GM13977 (cell line): ENCODE measurements at regions not wholly inside any gene's neighbourhood (a gene's known extent, or its start where the extent isn't known, plus 50 kb on each side); places are given as distances from the start of the nearest gene placed in this dataset.

Experiments
- DNase-seq: peaks from one replicate; pipeline ENCODE4 v3.0.0; 2012; ENCODE audit warnings: low spot score
- CTCF ChIP-seq: IDR thresholded peaks from 2 replicates; pipeline ENCODE4 v1.5.1; 2012; ENCODE audit warnings: mild to moderate bottlenecking, control low read depth; ENCODE audit not compliant: insufficient read depth; ENCODE audit errors: extremely low read depth, missing control alignments
- in situ Hi-C: fragments of 300-500 bp; cut with MboI; formaldehyde crosslinking; loops from one replicate; pipeline ENCODE4 v1.12.0; 2022; ENCODE audit warnings: low sequenced_read_pairs, low pct_unique_long_range_greater_than_20kb, mixed read lengths, inconsistent platforms; ENCODE audit not compliant: unreplicated experiment

DNA sequence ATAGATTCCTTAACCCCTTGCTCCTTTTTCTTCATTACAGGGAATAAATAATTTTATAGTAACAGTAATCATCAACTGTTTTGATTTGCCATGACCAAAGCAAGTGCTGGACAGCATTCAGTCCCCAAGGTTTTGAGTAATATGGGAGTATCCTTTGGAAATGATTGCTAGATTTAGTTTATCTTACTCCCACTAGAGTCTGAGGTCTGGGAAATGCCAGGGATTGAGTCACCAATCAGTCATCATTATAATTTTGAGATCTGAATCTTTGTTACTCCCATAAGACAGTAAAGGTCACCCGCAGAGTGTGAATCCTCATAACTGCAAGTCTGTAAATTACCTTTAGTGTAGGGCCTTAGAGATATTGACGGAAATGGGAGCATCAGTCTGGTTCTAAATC lies 133.7 kb upstream of the SEMA3E start:
- in situ Hi-C loops, result no loop called here
- no peak for DNase-seq

DNA sequence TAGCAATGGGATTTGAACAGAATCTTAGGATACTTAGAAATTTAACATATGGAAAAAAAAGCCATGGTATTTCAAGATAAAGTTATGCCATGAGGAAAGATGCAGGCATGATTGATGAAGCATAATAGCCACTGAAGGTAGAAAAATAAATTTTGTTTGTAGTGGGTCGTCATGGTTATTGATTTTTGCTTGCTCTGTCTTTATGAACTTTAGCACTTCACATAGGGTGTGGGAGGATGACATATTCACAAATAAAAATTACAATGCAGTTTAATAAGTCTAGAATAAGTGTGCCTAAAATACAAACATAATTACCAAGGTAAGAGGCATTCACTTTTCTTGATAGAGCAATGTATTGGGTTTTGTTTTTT lies 129.1 kb upstream of the SEMA3E start:
- TF ChIP-seq CTCF, result no peak
- in situ Hi-C loops, result no loop called here

More for the DNA sequence above, 133.7 kb upstream of the SEMA3E start:
- TF ChIP-seq CTCF, result no peak

GRCh38 chr7:83777406-83778072 lies 128.6 kb upstream of the SEMA3E start:
- in situ Hi-C loops, result no loop called here
- no peak for TF ChIP-seq CTCF
- no peak for DNase-seq

More for the DNA sequence above, 129.1 kb upstream of the SEMA3E start:
- DNase-seq, result no peak

GRCh38 chr7:83769407-83769806 lies 120.5 kb upstream of the SEMA3E start:
- DNase-seq, result no peak
- in situ Hi-C loops, result no loop called here
- no peak for TF ChIP-seq CTCF

- DNase-seq, result no peak
- in situ Hi-C loops, result no loop called here
- no peak for TF ChIP-seq CTCF
These were observed 102.3 kb upstream of the SEMA3E start for GRCh38 chr7:83751217-83751616.

- in situ Hi-C loops, result no loop called here
- no peak for DNase-seq
- no peak for TF ChIP-seq CTCF
These were observed 100.6 kb upstream of the SEMA3E start for GRCh38 chr7:83749495-83749894.
